ENCODE measurements at regions not wholly inside any gene's neighbourhood (a gene's known extent, or its start where the extent isn't known, plus 50 kb on each side); places are given as distances from the start of the nearest gene placed in this dataset.

GRCh38 chrX:15977644-15978043 is 123.0 kb upstream of the AP1S2 start:
- DNase-seq = no peak

DNA sequence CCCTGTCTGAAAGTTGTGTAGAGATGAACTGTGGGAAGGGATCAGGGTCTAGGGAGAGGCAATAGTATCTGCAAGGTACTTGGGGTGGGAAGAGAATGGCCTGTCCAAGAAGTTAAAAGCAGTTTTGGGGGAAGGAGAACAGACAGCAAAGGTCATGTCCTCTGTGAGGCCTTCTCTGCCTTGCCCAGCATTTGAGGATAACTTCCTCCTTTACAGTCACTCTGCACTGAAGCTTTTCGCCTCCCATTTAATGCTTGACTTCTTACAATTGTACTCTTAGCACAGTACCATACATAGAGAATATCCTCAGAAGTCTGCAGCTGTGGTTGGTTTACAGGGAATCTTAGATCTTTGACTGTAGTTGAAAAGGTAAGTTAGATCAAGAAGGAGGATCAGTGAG is 121.8 kb upstream of the AP1S2 start:
- no peak for DNase-seq

GRCh38 chrX:15973946-15974345 is 119.3 kb upstream of the AP1S2 start:
- no peak for DNase-seq

GRCh38 chrX:15973299-15973698 is 118.7 kb upstream of the AP1S2 start:
- no peak for DNase-seq

DNA sequence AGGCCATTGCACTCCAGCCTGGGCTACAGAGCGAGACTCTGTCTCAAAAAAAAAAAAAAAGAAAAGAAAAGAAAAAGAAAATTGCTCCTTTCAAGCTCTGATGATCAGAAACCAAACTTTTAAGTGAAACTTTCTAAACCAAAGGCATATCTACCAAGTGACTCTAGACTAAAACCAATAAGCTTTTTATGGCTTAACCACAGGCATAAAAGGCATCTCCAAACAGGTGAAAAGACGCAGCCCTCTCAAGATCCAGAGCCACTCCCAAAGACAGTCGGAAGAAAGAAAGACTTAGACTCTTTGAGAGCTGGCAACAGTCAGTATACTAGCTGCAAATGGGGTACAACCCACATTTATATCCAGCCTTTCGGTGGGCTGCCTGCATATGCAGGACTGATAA is 117.1 kb upstream of the AP1S2 start:
- no peak for DNase-seq

DNA sequence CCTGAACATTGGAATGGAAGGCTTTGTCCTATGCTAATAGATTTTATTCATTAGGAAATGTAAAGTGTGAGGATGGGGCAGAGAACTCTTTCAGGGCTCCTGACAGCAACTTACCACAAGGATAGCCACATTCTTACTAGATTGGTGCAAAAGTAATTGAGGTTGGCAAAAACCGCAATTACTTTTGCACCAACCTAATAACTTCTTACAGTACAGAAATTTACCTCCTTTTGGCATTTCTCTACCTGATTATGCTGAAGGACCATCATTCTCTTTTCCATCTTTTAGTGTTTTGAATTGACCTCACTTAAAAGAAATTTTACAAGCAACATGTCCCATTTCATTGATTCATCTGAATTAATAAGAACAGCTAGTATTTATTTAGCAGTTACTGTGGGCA is 109.2 kb upstream of the AP1S2 start:
- no peak for DNase-seq

GRCh38 chrX:15960237-15960636 is 105.6 kb upstream of the AP1S2 start:
- no peak for DNase-seq

DNA sequence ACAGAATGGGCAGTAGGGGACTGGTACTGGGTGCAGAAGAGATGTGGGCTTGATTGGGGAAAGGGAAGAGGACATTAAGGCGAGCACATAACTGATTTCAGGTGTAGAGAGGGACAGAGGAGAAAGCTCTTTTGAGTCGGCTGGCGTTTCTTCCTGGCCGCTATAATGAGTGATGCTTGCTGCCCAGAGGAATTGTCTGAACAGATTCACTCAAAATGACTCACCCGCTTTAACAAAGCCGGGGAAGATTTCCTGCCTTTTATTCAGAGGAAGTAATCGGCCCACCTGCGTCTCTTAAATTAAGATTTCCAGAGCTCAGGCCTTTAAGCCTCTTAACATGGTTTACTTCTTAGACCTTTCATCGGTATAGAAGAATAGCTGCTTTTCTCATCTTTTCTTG is 102.1 kb upstream of the AP1S2 start:
- no peak for DNase-seq

DNA sequence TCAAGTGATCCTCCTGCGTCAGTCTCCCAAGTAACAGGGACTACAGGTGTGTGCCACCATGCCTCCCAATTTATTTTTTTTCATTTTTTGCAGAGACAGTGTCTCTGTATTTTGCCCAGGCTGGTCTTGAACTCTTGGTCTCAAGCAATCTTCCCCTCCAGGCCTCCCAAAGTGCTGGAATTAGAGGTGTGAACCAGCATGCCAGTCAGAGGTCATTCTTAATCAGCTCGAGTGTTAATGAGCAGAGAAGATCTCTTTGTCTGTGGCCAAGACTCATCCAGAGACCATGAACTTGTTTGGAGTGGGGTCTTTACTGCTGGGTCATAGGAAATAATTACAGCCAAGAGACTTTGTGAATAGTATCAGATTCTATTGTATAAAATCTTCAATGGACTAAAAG is 99.2 kb upstream of the AP1S2 start:
- no peak for DNase-seq

DNA sequence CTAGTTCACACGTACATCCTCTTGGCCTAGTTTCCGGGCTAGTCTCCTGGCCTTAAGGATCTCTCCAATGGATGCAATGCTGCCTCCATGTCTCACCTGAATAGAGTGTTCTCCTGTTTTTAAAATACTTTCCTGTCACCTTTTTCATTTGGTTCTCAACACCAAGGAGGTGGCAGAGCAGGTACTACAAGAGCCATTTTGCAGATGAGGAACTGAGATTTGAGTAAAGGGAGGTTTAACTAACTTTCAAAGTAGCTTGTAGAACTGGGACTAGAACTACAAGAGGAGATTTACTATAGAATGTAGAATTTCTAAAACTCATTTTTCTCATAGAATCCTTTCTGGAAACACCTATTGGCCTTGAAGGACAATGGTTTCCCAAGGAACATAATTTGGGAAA is 97.6 kb upstream of the AP1S2 start:
- no peak for DNase-seq

GRCh38 chrX:15948318-15948660 is 93.7 kb upstream of the AP1S2 start:
- no peak for DNase-seq

GRCh38 chrX:15947648-15948317 is 93.2 kb upstream of the AP1S2 start:
- DNase-seq = no peak

DNA sequence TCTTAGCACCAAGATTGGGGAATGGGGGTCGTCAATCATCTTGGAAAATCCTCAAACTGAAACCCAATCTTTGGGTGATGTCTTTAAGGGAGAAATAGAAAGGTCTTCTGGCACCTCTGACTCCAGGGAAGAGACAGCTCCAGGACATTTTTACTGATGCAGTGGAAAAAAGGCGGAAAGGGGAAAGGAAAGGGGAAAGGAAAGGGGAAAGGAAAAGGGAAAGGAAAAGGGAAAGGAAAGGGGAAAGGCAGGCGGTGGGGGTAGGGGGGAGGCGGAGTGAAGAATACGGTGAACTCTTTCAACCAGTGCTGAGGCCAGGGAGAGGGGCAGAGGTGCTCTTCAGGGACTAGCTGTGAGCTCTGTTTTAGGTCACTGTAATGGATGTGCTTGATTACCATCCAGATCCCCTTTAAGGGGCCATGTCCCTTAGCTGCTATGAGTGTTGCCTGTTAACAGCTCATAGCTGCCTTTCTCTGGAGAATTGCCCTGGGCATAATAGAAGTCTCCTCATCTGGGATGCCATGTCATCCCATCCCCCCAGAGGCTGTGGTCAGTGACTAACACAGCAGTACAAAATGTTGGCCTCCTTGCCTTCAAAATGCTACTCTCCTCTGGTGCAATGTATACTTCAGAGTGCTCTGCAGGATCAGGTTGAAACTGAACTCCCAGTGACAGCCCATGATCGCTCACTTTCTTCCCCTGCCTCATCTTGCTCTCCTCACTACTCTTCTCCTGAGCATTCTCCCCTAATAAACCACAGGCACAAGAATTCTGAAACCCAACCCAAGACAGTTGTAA is 92.4 kb upstream of the AP1S2 start:
- no peak for DNase-seq

DNA sequence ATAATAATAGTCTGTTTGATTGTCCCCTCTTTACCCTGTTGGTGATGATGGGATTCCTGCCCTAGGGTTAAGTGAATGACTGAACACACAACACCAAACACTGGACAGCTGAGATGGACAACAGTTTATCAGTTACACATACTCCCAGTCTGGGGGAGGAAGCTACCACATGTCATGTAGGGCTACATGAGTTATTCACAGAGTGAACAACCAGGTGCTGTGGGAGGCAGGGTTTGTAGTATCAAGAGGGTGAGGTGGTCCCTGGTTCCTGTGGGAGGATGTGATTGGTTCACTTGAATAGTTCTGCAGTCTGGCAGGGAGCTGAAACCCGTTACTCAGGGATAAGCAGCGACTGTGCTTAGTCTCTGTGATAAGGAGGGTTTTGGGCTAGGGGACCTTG is 88.8 kb upstream of the AP1S2 start:
- DNase-seq = no peak

DNA sequence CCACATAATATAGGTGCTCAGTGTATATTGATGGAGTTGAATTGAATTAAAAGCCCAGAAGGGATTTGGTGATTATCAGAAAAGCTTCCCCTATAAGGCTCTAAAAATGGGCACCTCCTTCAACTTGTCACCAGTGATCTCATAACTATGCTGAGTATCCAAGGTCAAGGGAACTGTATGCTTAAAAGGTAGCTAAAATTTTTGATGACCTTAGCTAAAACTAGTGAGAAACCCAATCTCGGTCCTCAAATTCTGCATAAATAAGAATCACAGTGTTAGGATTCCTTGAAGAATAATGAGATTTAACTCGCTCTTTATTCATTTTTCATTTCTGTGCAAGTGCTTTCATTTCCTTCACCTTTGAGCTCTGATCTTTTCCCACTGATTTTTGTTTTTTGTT is 87.7 kb upstream of the AP1S2 start:
- no peak for DNase-seq

GRCh38 chrX:15939737-15940136 is 85.1 kb upstream of the AP1S2 start:
- DNase-seq = no peak

- no peak for DNase-seq
Measured at GRCh38 chrX:15938072-15938471, 83.5 kb upstream of the AP1S2 start.

DNA sequence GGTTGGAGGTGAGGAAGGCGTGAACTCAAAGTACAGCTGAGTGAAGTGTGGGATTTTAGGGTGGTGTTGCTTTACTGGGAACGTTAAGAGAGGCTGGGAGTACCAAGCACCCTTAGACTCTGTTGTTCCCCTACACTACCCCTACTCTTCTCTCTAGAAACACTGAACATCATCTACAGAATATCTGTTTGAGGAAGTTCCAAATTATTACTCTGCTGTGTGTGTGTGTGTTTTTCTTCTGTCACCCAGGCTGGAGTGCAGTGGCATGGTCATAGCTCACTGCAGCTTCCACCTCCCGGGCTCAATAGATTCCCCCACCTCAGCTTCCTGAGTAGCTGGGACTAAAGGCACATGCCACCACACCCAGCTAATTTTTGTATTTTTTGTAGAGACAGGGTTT is 76.7 kb upstream of the AP1S2 start:
- DNase-seq = no peak

GRCh38 chrX:15930585-15930984 is 76.0 kb upstream of the AP1S2 start:
- peak; percentile 47 for DNase-seq

DNA sequence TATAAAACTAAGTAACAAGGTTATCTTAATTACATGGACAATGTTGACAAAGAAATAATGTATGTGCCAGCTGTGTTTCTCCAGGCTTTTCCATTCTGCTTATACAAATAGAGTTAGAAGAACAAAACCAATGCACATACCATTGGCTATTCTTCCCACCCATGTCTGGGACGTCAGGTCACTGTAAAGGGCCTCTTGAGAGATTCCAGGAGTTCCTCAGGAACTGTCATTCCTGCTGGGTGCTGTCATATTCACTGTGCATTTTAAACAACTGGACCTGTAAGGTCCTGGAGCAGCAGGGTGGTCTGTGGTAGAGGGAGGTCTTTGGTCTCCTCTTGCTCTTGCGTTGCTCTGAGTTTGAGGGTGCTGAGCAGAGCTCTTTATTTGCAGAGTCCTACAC is 74.6 kb upstream of the AP1S2 start:
- DNase-seq = no peak

DNA sequence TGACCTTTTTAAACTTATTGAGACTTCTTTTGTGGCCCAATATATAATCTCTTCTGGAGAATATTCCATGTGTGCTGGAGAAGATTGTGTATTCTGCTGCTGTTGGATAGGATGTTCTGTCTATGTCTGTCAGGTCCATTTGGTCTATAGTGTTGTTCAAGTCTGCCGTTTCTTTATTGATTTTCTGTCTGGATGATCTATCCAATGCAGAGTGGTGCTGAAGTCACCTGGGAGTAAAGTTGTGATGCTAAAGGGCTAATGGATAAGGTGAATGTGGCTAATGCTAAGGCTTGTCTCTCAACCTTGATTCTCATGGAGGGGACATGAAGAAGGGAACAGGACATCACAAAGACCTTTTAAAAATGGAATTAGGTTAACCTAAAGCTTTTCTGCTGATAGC is 72.0 kb upstream of the AP1S2 start:
- DNase-seq = no peak

DNA sequence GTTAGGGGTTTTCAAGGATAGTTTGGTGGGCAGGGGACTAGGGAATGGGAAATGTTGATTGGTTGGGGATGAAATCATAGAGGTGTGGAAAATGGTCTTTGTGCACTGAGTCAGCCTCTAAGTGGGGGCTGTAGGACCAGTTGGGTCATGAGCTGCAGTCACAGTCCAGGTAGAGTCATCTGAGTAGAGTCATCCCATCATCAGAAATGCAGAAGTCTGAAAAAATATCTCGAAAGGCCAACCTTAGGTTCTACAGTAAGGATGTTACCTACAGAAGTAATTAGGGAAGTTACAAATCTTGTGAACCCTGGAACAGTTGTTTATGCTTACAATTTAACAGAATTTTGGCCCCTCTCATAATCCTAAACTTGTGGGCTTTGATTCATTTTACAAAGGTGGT is 63.4 kb upstream of the AP1S2 start:
- no peak for DNase-seq

- no peak for DNase-seq
Measured at GRCh38 chrX:15916704-15917084, 62.1 kb upstream of the AP1S2 start.

DNA sequence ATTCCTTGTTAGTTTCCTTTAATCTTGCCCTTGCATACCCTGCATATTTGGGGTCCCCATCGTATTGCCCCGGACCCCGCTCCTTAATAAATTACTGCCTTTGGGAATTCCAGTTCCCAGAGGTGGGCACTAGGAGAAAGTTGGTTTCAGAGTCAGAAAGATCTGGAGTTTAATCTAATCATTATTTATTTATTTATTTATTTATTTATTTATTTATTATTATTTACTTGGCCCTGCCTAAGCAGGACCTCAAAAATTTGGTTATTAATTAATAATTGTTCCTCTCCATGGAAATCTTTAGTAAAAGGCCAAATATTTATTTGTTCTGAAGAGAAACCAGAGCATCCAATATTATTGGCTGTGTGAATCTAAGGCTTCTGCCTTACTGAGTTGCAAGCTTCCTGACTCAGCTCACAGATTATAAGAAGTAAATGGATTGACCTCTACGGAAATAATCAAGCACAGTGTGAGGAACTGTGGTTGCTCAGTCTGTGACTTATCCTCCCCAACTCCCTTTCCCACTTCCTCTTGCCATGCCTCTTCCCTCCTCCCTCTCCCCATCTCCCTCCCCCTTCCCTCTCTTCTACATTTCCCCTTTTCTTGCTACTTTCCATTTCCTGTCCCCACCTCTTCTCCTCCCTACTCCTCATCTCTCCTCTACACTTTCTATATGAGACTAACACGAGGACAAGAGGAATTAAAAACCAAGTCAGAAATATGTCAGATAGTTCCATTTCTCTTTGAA is 61.5 kb upstream of the AP1S2 start:
- DNase-seq = no peak
